H9 (cell line): ENCODE measurements at regions not wholly inside any gene's neighbourhood (a gene's known extent, or its start where the extent isn't known, plus 50 kb on each side); places are given as distances from the start of the nearest gene placed in this dataset.

Experiments used
- DNase-seq: peaks from one replicate; pipeline ENCODE4 v3.0.0-alpha.2; 2017
- H2AFZ ChIP-seq: one replicate; pipeline ENCODE4 v1.6.1; 2013; ENCODE audit warnings: mild to moderate bottlenecking, low read length, control low read depth, moderate library complexity
- H2AK5ac ChIP-seq: 2 replicates; pipeline ENCODE4 v1.6.1; 2013; ENCODE audit warnings: low read length, control low read depth, mixed read lengths; ENCODE audit not compliant: insufficient read length
- H2BK120ac ChIP-seq: one replicate; pipeline ENCODE4 v1.6.1; 2013; ENCODE audit warnings: low read depth, mild to moderate bottlenecking, low read length, control low read depth, inconsistent platforms; ENCODE audit not compliant: poor library complexity, severe bottlenecking
- H2BK12ac ChIP-seq: 2 replicates; pipeline ENCODE4 v1.6.1; 2013; ENCODE audit warnings: low read length, control low read depth, mixed read lengths, low read depth; ENCODE audit not compliant: insufficient read length
- H2BK15ac ChIP-seq: 2 replicates; pipeline ENCODE4 v1.6.1; 2013; ENCODE audit warnings: low read depth, low read length, control low read depth
- H2BK20ac ChIP-seq: one replicate; pipeline ENCODE4 v1.6.1; 2013; ENCODE audit warnings: low read depth, mild to moderate bottlenecking, low read length, control low read depth, inconsistent platforms; ENCODE audit not compliant: poor library complexity, severe bottlenecking
- H2BK5ac ChIP-seq: 2 replicates; pipeline ENCODE4 v1.6.1; 2013; ENCODE audit warnings: low read length, control low read depth, mixed read lengths; ENCODE audit not compliant: insufficient read length
- H3K14ac ChIP-seq: 2 replicates; pipeline ENCODE4 v1.6.1; 2013; ENCODE audit warnings: low read length, control low read depth; ENCODE audit not compliant: insufficient read depth
- H3K18ac ChIP-seq: 2 replicates; pipeline ENCODE4 v1.6.1; 2013; ENCODE audit warnings: low read depth, mild to moderate bottlenecking, mixed read lengths, low read length, control low read depth; ENCODE audit not compliant: insufficient read length
- H3K23ac ChIP-seq: 2 replicates; pipeline ENCODE4 v1.6.1; 2013; ENCODE audit warnings: low read length, control low read depth, mixed read lengths, low read depth; ENCODE audit not compliant: insufficient read length
- H3K23me2 ChIP-seq: 2 replicates; pipeline ENCODE4 v1.6.1; 2013; ENCODE audit warnings: low read depth, mild to moderate bottlenecking, mixed read lengths, low read length, control low read depth; ENCODE audit not compliant: insufficient read length, poor library complexity, severe bottlenecking
- H3K27ac ChIP-seq: 2 replicates; pipeline ENCODE4 v1.5.1; 2013; ENCODE audit warnings: low read length, control low read depth, mixed read lengths, low read depth; ENCODE audit not compliant: insufficient read length
- H3K27me3 ChIP-seq: 2 replicates; pipeline ENCODE4 v1.6.1; 2013; ENCODE audit warnings: low read length, control low read depth, inconsistent platforms; ENCODE audit not compliant: insufficient read depth
- H3K4ac ChIP-seq: 2 replicates; pipeline ENCODE4 v1.6.1; 2013; ENCODE audit warnings: low read depth, mild to moderate bottlenecking, control low read depth, inconsistent platforms, low read length, moderate library complexity
- H3K4me1 ChIP-seq: 2 replicates; pipeline ENCODE4 v1.6.1; 2013; ENCODE audit warnings: low read length, control low read depth, inconsistent platforms; ENCODE audit not compliant: insufficient read depth
- H3K4me2 ChIP-seq: 2 replicates; pipeline ENCODE4 v1.6.1; 2013; ENCODE audit warnings: low read length, control low read depth, mixed read lengths; ENCODE audit not compliant: insufficient read length, insufficient read depth
- H3K56ac ChIP-seq: 2 replicates; pipeline ENCODE4 v1.6.1; 2013; ENCODE audit warnings: low read depth, mild to moderate bottlenecking, mixed read lengths, low read length, control low read depth; ENCODE audit not compliant: insufficient read length
- H3K79me1 ChIP-seq: 2 replicates; pipeline ENCODE4 v1.6.1; 2013; ENCODE audit warnings: low read depth, mild to moderate bottlenecking, moderate library complexity, low read length, control low read depth, inconsistent platforms; ENCODE audit not compliant: insufficient read depth, poor library complexity, severe bottlenecking
- H3K79me2 ChIP-seq: 2 replicates; pipeline ENCODE4 v1.6.1; 2013; ENCODE audit warnings: low read length, control low read depth, inconsistent platforms; ENCODE audit not compliant: insufficient read depth
- H3K9ac ChIP-seq: 2 replicates; pipeline ENCODE4 v1.6.1; 2013; ENCODE audit warnings: low read length, control low read depth, mixed read lengths; ENCODE audit not compliant: insufficient read length; ENCODE audit errors: extremely low read depth
- H3K9me3 ChIP-seq: one replicate; pipeline ENCODE4 v1.6.1; 2013; ENCODE audit warnings: low read depth, low read length, inconsistent platforms; ENCODE audit not compliant: control insufficient read depth
- H3T11ph ChIP-seq: one replicate; pipeline ENCODE4 v1.6.1; 2013; ENCODE audit warnings: mild to moderate bottlenecking, low read length, control low read depth, inconsistent platforms
- H4K20me1 ChIP-seq: one replicate; pipeline ENCODE4 v1.6.1; 2013; ENCODE audit not compliant: control insufficient read depth, insufficient read length, insufficient read depth
- H4K5ac ChIP-seq: 2 replicates; pipeline ENCODE4 v1.6.1; 2013; ENCODE audit warnings: low read depth, mild to moderate bottlenecking, mixed read lengths, low read length, control low read depth; ENCODE audit not compliant: insufficient read length
- H4K8ac ChIP-seq: replicated peaks from 2 replicates; pipeline ENCODE4 v1.6.1; 2013; ENCODE audit warnings: low read length, control low read depth, mixed read lengths, low read depth; ENCODE audit not compliant: insufficient read length
- H4K91ac ChIP-seq: 2 replicates; pipeline ENCODE4 v1.6.1; 2013; ENCODE audit warnings: low read depth, mild to moderate bottlenecking, moderate library complexity, mixed read lengths, low read length, control low read depth; ENCODE audit not compliant: insufficient read length
- H3K27ac Mint-ChIP-seq, 3 experiments: 2 replicates in 2 of 3; 3 replicates in 1 of 3; pipeline ENCODE4 v1.8.0; 2020 to 2021; ENCODE audit warnings: mixed read lengths in 3 of 3, mild to moderate bottlenecking in 1 of 3, moderate library complexity in 1 of 3
- H3K27me3 Mint-ChIP-seq: 2 replicates; pipeline ENCODE4 v1.8.0; 2021; ENCODE audit warnings: low read depth, mild to moderate bottlenecking, moderate library complexity, mixed read lengths
- H3K36me3 Mint-ChIP-seq, 3 experiments: 2 replicates in 2 of 3; 3 replicates in 1 of 3; pipeline ENCODE4 v1.8.0; 2020 to 2021; ENCODE audit warnings: low read depth in 3 of 3, mixed read lengths in 3 of 3; ENCODE audit not compliant: insufficient read depth in 1 of 3
- H3K4me1 Mint-ChIP-seq, 2 experiments: 2 replicates each; pipeline ENCODE4 v1.8.0; 2020; ENCODE audit warnings: mixed read lengths in 2 of 2
- H3K4me3 Mint-ChIP-seq, 2 experiments: 2 replicates in 1 of 2; 3 replicates in 1 of 2; pipeline ENCODE4 v1.8.0; 2020 to 2021; ENCODE audit warnings: mild to moderate bottlenecking in 2 of 2, mixed read lengths in 2 of 2, moderate library complexity in 1 of 2
- H3K9me3 Mint-ChIP-seq, 2 experiments: 2 replicates in 1 of 2; 3 replicates in 1 of 2; pipeline ENCODE4 v1.8.0; 2020; ENCODE audit warnings: mild to moderate bottlenecking in 2 of 2, mixed read lengths in 2 of 2, moderate library complexity in 1 of 2
- CTCF ChIP-seq: fragments of 200-600 bp; sonication (generic); conservative IDR thresholded peaks from 3 replicates; pipeline ENCODE4 v1.8.0; 2021; ENCODE audit warnings: antibody characterized with exemption, mild to moderate bottlenecking
- WGBS: extraction: QIAGEN DNeasy Blood & Tissue Kit; methylation state at CpG from one replicate; pipeline ENCODE4 v1.1.7; 2013; ENCODE audit warnings: missing lambda C conversion rate, low lambda C conversion rate, mixed read lengths; ENCODE audit not compliant: insufficient read length; ENCODE audit errors: extremely low coverage; 5-methylcytosine and 5-hydroxymethylcytosine counted together

- no peak overlapping the region for H3K56ac ChIP-seq
- H2BK20ac ChIP-seq, result no peak overlapping the region
- H3K9me3 Mint-ChIP-seq, result no peaks in the 10 kb centered on the region; a peak in 1 of 5 replicates
- no peak overlapping the region for H4K5ac ChIP-seq
- H2BK12ac ChIP-seq, result no peak overlapping the region
- no peaks in the 10 kb centered on the region for H3K9me3 ChIP-seq
- no peaks in the 10 kb centered on the region for H3K27me3 ChIP-seq
- H3T11ph ChIP-seq, result no peak overlapping the region
- no peak overlapping the region for H3K27ac Mint-ChIP-seq
- no peak overlapping the region for H2BK120ac ChIP-seq
- no peak overlapping the region for H3K18ac ChIP-seq
- H3K79me2 ChIP-seq, result no peaks in the 10 kb centered on the region
- H3K27ac ChIP-seq, result no peak overlapping the region
- no peak overlapping the region for H3K4me2 ChIP-seq
- no peaks in the 10 kb centered on the region for H3K4me1 ChIP-seq
- no peak overlapping the region for H2AFZ ChIP-seq
- H4K20me1 ChIP-seq, result no peaks in the 10 kb centered on the region
- no peak overlapping the region for H4K91ac ChIP-seq
- DNase-seq, result no peak
- WGBS, result no CpG with 5 or more reads among the region's 1 CpG
- no peak overlapping the region for H2BK15ac ChIP-seq
- no peak overlapping the region for H3K4me3 Mint-ChIP-seq
- H4K8ac ChIP-seq, result no peak overlapping the region
- peaks cover 0 to 3% of the 10 kb centered on the region in 2 experiments; a peak in 1 of 4 replicates for H3K4me1 Mint-ChIP-seq
- no peak overlapping the region for H2AK5ac ChIP-seq
- no peak overlapping the region for H3K9ac ChIP-seq
- no peak overlapping the region for H3K14ac ChIP-seq
- no peaks in the 10 kb centered on the region for H3K23me2 ChIP-seq
- H3K79me1 ChIP-seq, result no peaks in the 10 kb centered on the region
- H3K36me3 Mint-ChIP-seq, result no peaks in the 10 kb centered on the region
- peaks cover 23% of the 10 kb centered on the region for H3K27me3 Mint-ChIP-seq
- TF ChIP-seq CTCF, result no peak
- no peak overlapping the region for H3K23ac ChIP-seq
- no peak overlapping the region for H3K4ac ChIP-seq
- no peak overlapping the region for H2BK5ac ChIP-seq
These were observed 71.0 kb upstream of the TRABD2B start for GRCh38 chr1:48068206-48068605.
